ENCODE measurements at regions not wholly inside any gene's neighbourhood (a gene's known extent, or its start where the extent isn't known, plus 50 kb on each side); places are given as distances from the start of the nearest gene placed in this dataset.
A peak's percentile ranks its signal among the peaks of the same experiment; 100 is the strongest.

DNA sequence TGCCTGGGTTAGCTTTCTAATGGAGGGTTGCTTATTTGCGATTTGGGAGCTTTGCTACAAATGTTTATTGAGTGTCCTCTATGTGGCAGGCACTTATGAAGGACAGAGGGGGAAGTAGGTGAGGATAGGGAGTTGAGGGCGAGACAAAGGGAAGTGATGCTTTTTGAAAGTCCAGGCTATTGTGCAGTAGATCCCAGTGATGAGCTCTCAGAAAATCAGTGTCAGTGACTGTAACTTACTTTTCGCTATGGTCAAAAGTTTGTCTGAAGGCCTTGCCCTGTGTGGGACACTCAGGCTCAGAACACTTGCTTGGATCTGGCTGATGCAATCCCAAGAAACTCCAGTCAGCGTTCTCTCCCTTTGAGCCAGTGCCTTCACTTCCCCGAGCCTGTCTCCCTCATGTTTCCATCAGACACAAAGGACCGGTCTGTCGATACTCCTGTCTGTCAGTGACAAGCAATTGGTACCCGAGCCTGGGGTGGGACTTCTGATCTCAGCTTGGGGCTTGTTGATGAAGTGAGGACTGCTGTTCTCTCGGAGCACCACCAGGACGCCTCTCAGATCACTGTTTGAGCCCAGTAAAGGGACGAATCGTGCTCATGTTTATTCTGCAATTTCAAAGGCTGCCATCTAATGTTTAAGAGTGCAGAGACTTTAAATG, 63.1 kb upstream of the SORCS3 start:
- ChIA-PET POLR2A (ENCODE audit: low non-redundant PET) (no interaction called here), CTCF (interaction anchor here (1.2 kb wide), 1 partner anchor 36 kb away, joined by 5 read pairs; no protein-coding TSS in a partner anchor)
- TF ChIP-seq, protein P1, sequence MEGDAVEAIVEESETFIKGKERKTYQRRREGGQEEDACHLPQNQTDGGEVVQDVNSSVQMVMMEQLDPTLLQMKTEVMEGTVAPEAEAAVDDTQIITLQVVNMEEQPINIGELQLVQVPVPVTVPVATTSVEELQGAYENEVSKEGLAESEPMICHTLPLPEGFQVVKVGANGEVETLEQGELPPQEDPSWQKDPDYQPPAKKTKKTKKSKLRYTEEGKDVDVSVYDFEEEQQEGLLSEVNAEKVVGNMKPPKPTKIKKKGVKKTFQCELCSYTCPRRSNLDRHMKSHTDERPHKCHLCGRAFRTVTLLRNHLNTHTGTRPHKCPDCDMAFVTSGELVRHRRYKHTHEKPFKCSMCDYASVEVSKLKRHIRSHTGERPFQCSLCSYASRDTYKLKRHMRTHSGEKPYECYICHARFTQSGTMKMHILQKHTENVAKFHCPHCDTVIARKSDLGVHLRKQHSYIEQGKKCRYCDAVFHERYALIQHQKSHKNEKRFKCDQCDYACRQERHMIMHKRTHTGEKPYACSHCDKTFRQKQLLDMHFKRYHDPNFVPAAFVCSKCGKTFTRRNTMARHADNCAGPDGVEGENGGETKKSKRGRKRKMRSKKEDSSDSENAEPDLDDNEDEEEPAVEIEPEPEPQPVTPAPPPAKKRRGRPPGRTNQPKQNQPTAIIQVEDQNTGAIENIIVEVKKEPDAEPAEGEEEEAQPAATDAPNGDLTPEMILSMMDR (conservative IDR thresholded peaks at IDR 0.05; ENCODE audit: low read depth), result no peak
- no peak for DNase-seq (ENCODE audit: low spot score)
- H3K27ac ChIP-seq, result no peak overlapping the region

DNA sequence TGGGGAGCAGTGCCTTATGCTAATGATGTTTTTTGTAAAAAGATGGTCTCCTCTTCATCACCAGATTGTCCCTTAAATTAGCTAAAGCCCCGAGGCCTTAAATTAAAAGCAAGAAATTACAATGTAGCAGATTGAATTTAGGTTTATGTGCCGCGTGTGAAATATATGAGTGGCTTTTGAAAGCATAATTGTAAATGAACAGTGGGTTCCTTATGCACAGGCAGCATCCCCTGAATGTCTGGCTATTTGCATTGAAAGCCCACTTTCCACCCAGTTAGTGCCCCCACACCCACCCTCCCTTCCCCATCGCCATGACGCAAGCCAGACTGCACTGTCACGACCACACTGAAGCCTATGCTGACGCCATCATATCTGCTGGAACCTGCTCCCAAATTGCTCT, 62.4 kb upstream of the SORCS3 start:
- CTCF ChIA-PET, result interaction anchor here (0.5 kb wide), 1 partner anchor 177 kb away, joined by 3 read pairs; no protein-coding TSS in a partner anchor
- H3K27ac ChIP-seq, result no peak overlapping the region
- no peak for DNase-seq (ENCODE audit: low spot score)
- TF ChIP-seq, protein P1 (conservative IDR thresholded peaks at IDR 0.05; ENCODE audit: low read depth), result no peak
- POLR2A ChIA-PET (ENCODE audit: low non-redundant PET), result no interaction called here

DNA sequence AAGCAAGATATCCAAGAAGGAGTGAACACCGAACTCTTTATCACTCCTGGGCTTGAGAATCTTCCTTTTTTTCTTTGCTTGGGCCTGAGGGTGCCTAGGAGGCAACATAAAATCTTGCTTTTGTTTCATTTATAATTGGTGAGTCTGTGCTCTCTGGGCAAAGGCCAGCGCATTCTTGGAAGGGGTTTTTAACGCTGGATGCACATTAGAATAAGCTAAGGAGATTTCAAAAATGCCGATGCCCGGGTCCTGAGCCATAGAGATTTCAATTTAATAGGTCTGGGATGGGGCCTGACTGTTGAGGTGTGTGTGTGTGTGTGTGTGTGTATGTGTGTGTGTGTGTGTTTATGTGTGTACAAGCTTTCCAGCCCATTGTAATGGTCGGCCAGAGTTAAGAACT, 62.0 kb upstream of the SORCS3 start:
- TF ChIP-seq, protein P1 (conservative IDR thresholded peaks at IDR 0.05; ENCODE audit: low read depth), result no peak
- ChIA-PET POLR2A (ENCODE audit: low non-redundant PET) (no interaction called here), CTCF (interaction anchor here (0.5 to 0.7 kb wide), 2 partner anchors 23 to 178 kb away, joined by 3 read pairs; no protein-coding TSS in a partner anchor)
- no peak for DNase-seq (ENCODE audit: low spot score)
- H3K27ac ChIP-seq, result no peak overlapping the region

DNA sequence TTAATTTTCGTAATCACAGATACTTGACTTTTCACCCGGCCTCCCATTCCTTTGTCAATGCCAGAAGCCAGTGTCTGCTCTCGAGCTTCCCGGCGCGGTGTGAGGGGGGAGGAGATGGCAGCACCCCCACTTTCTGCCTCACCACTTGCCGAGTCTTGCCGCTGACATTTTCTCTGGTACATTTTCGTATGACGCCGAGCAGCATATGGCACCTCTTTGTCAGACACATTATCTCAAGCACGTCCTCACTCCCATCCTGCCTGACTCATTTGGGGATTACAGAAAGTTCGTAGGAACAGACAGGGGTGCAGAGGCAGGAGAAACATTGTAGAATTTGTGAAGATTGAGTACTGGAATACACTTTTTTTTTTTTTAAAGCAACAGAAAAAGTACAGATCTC, 60.8 kb upstream of the SORCS3 start:
- POLR2A ChIA-PET (ENCODE audit: low non-redundant PET), result no interaction called here
- TF ChIP-seq, protein P1 (conservative IDR thresholded peaks at IDR 0.05; ENCODE audit: low read depth), result no peak
- CTCF ChIA-PET, result interaction anchor here (0.6 to 2.0 kb wide), 7 partner anchors 10 to 1094 kb away, joined by 3 to 9 read pairs (median 4); no protein-coding TSS in a partner anchor
- no peak overlapping the region for H3K27ac ChIP-seq
- DNase-seq (ENCODE audit: low spot score), result no peak

DNA sequence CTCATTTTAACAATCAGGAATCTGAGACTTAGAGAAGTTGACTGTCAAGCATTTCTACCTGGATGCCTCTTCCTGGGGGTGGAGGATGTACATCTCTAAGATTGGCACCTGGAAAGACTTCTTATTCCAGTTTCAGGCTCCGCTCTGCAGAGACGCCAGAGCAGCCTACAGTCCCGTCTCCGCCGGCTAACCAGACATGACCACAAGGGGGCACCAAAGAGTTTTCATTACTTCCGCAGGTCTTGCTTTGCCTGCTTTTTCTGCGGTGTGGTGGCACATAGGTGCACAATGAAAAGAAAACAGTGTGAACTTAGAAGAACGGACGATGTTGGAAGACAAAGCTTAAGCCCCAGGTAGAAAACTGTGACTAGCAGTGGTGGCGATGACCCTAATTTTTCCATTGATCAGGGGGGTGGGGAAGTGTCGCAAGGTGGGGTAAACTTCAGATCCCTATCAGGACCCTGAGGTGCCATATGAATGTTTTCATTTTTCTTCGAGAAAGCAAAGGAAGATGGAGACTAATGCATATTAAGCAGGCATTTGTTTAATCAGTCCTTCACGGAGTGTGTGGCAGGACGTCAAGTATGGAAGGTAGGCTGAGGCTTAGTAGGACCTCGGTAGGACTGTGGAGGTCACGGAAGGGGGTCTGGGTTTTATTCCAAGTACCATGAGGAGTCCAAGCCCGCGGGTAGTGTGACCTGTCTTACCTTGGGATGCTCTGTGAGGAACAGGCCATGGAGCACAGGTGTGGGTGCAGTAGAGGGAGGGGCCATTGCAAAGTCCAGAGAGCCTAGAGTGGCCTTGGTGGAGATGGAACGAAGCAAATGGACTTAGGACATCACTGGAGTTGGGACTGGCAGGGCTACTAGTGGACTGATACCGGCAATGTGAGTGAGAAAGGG, 60.1 kb upstream of the SORCS3 start:
- peak; percentile 71 for DNase-seq (ENCODE audit: low spot score)
- POLR2A ChIA-PET (ENCODE audit: low non-redundant PET), result no interaction called here
- CTCF ChIA-PET, result interaction anchor here (0.6 to 2.0 kb wide), 9 partner anchors 9 to 293 kb away, joined by 3 to 9 read pairs (median 4); no protein-coding TSS in a partner anchor

More for the DNA sequence above, 60.1 kb upstream of the SORCS3 start:
- H3K27ac ChIP-seq, result no peak overlapping the region
- TF ChIP-seq, protein P1 (conservative IDR thresholded peaks at IDR 0.05; ENCODE audit: low read depth), result peak; percentile 90
